KOPT-K1 (cell line): ENCODE measurements at regions not wholly inside any gene's neighbourhood (a gene's known extent, or its start where the extent isn't known, plus 50 kb on each side); places are given as distances from the start of the nearest gene placed in this dataset.

ENCODE experiments used
- H3K27ac ChIP-seq: fragments of 200-600 bp; sonication (generic); 2 replicates; pipeline ENCODE4 v1.5.1; 2016; ENCODE audit warnings: antibody characterized with exemption, mild to moderate bottlenecking, low read depth, low read length; ENCODE audit not compliant: poor library complexity, severe bottlenecking
- H3K36me3 ChIP-seq: fragments of 200-600 bp; sonication (generic); 2 replicates; pipeline ENCODE4 v1.5.1; 2017; ENCODE audit warnings: antibody characterized with exemption, mild to moderate bottlenecking, low read length, moderate library complexity; ENCODE audit not compliant: insufficient read depth
- H3K9me3 ChIP-seq: fragments of 200-600 bp; sonication (generic); 2 replicates; pipeline ENCODE4 v1.5.1; 2017; ENCODE audit warnings: antibody characterized with exemption, low read length, mild to moderate bottlenecking; ENCODE audit not compliant: insufficient read depth, poor library complexity, severe bottlenecking

- Histone ChIP-seq H3K36me3 (no peaks in the 10 kb centered on the region), H3K9me3 (no peaks in the 10 kb centered on the region), H3K27ac (no peak overlapping the region)
Observed at GRCh38 chr10:130961506-130962239, 349.8 kb downstream of the TCERG1L start.

- no peaks in the 10 kb centered on the region for H3K9me3 ChIP-seq
- H3K36me3 ChIP-seq: no peaks in the 10 kb centered on the region
- H3K27ac ChIP-seq: no peak overlapping the region
Observed at GRCh38 chr10:130962240-130963051, 349.1 kb downstream of the TCERG1L start.

- Histone ChIP-seq H3K9me3 (no peaks in the 10 kb centered on the region), H3K36me3 (no peaks in the 10 kb centered on the region), H3K27ac (no peak overlapping the region)
Observed at GRCh38 chr10:130963052-130963393, 348.5 kb downstream of the TCERG1L start.

GRCh38 chr10:130963786-130964522 is 347.6 kb downstream of the TCERG1L start:
- no peaks in the 10 kb centered on the region for H3K36me3 ChIP-seq
- H3K27ac ChIP-seq: no peak overlapping the region
- H3K9me3 ChIP-seq: no peaks in the 10 kb centered on the region

- no peaks in the 10 kb centered on the region for H3K9me3 ChIP-seq
- H3K27ac ChIP-seq: no peak overlapping the region
- H3K36me3 ChIP-seq: no peaks in the 10 kb centered on the region
Observed at GRCh38 chr10:130964771-130965170, 346.8 kb downstream of the TCERG1L start.

- Histone ChIP-seq H3K27ac (no peak overlapping the region), H3K9me3 (no peaks in the 10 kb centered on the region), H3K36me3 (no peaks in the 10 kb centered on the region)
Observed at GRCh38 chr10:130967161-130967560, 344.4 kb downstream of the TCERG1L start.

- Histone ChIP-seq H3K27ac (no peak overlapping the region), H3K36me3 (no peaks in the 10 kb centered on the region), H3K9me3 (no peaks in the 10 kb centered on the region)
Observed at GRCh38 chr10:130967784-130968183, 343.7 kb downstream of the TCERG1L start.

GRCh38 chr10:130968511-130968910 is 343.0 kb downstream of the TCERG1L start:
- Histone ChIP-seq H3K27ac (no peak overlapping the region), H3K9me3 (no peaks in the 10 kb centered on the region), H3K36me3 (no peaks in the 10 kb centered on the region)

GRCh38 chr10:130968964-130969363 is 342.6 kb downstream of the TCERG1L start:
- Histone ChIP-seq H3K27ac (no peak overlapping the region), H3K36me3 (no peaks in the 10 kb centered on the region), H3K9me3 (no peaks in the 10 kb centered on the region)

GRCh38 chr10:130969700-130970099 is 341.8 kb downstream of the TCERG1L start:
- no peak overlapping the region for H3K27ac ChIP-seq
- no peaks in the 10 kb centered on the region for H3K36me3 ChIP-seq
- H3K9me3 ChIP-seq: no peaks in the 10 kb centered on the region

GRCh38 chr10:130970341-130971122 is 341.0 kb downstream of the TCERG1L start:
- no peaks in the 10 kb centered on the region for H3K9me3 ChIP-seq
- no peak overlapping the region for H3K27ac ChIP-seq
- no peaks in the 10 kb centered on the region for H3K36me3 ChIP-seq

GRCh38 chr10:130971123-130971435 is 340.4 kb downstream of the TCERG1L start:
- Histone ChIP-seq H3K9me3 (no peaks in the 10 kb centered on the region), H3K27ac (no peak overlapping the region), H3K36me3 (no peaks in the 10 kb centered on the region)

- no peak overlapping the region for H3K27ac ChIP-seq
- H3K36me3 ChIP-seq: no peaks in the 10 kb centered on the region
- no peaks in the 10 kb centered on the region for H3K9me3 ChIP-seq
Observed at GRCh38 chr10:130973127-130973839, 338.2 kb downstream of the TCERG1L start.

GRCh38 chr10:130974166-130974565 is 337.4 kb downstream of the TCERG1L start:
- Histone ChIP-seq H3K36me3 (no peaks in the 10 kb centered on the region), H3K9me3 (no peaks in the 10 kb centered on the region), H3K27ac (no peak overlapping the region)
